Fibroblast of mammary gland (primary cell): ENCODE measurements at regions not wholly inside any gene's neighbourhood (a gene's known extent, or its start where the extent isn't known, plus 50 kb on each side); places are given as distances from the start of the nearest gene placed in this dataset.

Experiments
- DNase-seq: peaks from one replicate; pipeline ENCODE4 v3.0.0-alpha.2; 2010; ENCODE audit warnings: low read depth
- H3K4me3 ChIP-seq: 2 replicates; pipeline ENCODE4 v1.5.1; 2011; ENCODE audit warnings: low read depth, mild to moderate bottlenecking, low read length, moderate library complexity; ENCODE audit not compliant: control insufficient read depth
- CTCF ChIP-seq: conservative IDR thresholded peaks from 2 replicates; pipeline ENCODE4 v1.5.1; 2011; ENCODE audit warnings: low read depth, low read length, inconsistent platforms; ENCODE audit not compliant: control insufficient read depth, insufficient read depth

DNA sequence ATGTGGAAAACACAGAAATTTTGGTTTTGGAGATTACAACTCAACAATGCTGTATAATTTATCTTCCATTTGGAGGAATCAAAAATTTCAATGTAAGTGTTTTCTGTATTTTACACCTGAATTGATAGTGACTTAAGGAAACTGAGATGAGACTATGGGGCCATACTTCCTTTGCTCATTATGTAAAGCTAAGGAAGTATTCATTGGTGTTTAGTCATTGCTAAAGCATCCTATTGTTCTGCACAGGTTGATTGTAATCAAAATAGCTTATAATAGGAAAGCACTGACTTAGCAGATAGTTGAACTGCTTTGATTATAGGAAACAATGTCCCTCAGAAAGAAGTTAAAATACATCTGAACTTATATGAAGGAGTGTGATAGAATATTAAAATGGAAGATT, 244.4 kb upstream of the SLITRK5 start:
- no peak for DNase-seq
- no peak for TF ChIP-seq CTCF
- H3K4me3 ChIP-seq = no peak overlapping the region

GRCh38 chr13:87444135-87444534, 227.0 kb upstream of the SLITRK5 start:
- DNase-seq = no peak
- no peak overlapping the region for H3K4me3 ChIP-seq
- TF ChIP-seq CTCF = no peak

GRCh38 chr13:87452281-87452680, 218.9 kb upstream of the SLITRK5 start:
- DNase-seq = no peak
- TF ChIP-seq CTCF = no peak
- H3K4me3 ChIP-seq = no peak overlapping the region

- no peak for TF ChIP-seq CTCF
- no peak overlapping the region for H3K4me3 ChIP-seq
- DNase-seq = no peak
Observed at GRCh38 chr13:87453244-87453643, 217.9 kb upstream of the SLITRK5 start.

- no peak overlapping the region for H3K4me3 ChIP-seq
- DNase-seq = no peak
- TF ChIP-seq CTCF = no peak
Observed at GRCh38 chr13:87459419-87459818, 211.8 kb upstream of the SLITRK5 start.

DNA sequence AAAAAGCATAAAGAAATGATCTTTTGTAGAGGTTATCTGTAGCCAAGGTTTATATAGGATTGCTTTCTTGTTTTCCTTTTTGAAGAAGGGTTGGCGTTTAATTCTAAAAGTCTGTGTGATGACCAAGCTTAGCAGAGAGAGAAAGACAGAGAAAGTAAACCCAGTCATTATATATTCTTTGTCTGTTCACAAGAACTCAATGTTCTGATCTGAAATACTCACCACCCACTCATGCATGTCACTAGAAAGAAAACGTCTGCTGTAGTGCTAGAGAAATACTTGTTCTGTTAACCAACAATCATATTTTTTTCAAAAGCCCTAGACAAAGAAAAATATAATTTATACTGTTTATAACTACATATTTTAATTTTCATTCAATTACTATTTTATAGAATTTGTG, 173.7 kb upstream of the SLITRK5 start:
- no peak for DNase-seq
- TF ChIP-seq CTCF = no peak
- H3K4me3 ChIP-seq = no peak overlapping the region

GRCh38 chr13:87498681-87499080, 172.5 kb upstream of the SLITRK5 start:
- no peak overlapping the region for H3K4me3 ChIP-seq
- no peak for TF ChIP-seq CTCF
- no peak for DNase-seq
